ENCODE measurements at regions not wholly inside any gene's neighbourhood (a gene's known extent, or its start where the extent isn't known, plus 50 kb on each side); places are given as distances from the start of the nearest gene placed in this dataset.

DNA sequence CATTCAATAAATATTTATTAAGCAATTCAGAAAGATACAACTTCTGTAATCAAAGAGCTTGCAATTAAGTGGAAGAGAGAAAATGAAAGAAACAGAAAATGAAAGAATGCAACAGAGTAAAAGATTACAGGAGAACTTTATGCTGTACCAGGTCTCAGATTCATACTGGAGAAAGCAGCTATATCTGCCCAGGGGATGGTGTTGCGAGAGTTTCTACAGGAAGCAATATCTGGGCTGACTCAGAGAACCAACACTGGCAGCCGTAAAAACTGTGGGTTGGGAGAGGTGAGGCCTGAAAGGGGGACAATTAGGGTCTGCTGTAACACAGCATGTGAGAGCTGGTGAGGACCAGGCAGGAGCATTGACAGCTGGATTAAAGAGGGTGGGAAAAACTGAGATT, 256.7 kb upstream of the TCF21 start:
- H3K27ac ChIP-seq (ENCODE audit: extremely low read depth, low read depth, low read length), result no peak overlapping the region
- no peaks in the 10 kb centered on the region for H3K79me2 ChIP-seq (ENCODE audit: control insufficient read depth, insufficient read depth, low read length)
- H3K4me2 ChIP-seq (ENCODE audit: insufficient read depth, low read length), result no peak overlapping the region
- H3K9me3 ChIP-seq (replicated peaks; ENCODE audit: control insufficient read depth, insufficient read depth, low read depth, low read length), result no peaks in the 10 kb centered on the region
- TF ChIP-seq ZNF766 (CRISPR knock-in tag; conservative IDR thresholded peaks at IDR 0.05) (no peak), RAD51 (IDR thresholded peaks at IDR 0.05; ENCODE audit: borderline replicate concordance, low read depth) (no peak), SNAPC5 (CRISPR knock-in tag; IDR thresholded peaks at IDR 0.05) (no peak), BRD9 (IDR thresholded peaks at IDR 0.05; ENCODE audit: low read depth, partially characterized antibody) (no peak), ZNF134 (CRISPR knock-in tag; conservative IDR thresholded peaks at IDR 0.05) (no peak), NFRKB (IDR thresholded peaks at IDR 0.05; ENCODE audit: low read depth) (no peak), ZNF253 (CRISPR knock-in tag; conservative IDR thresholded peaks at IDR 0.05) (no peak), HNRNPH1 (optimal IDR thresholded peaks at IDR 0.05; ENCODE audit: low read depth, low read length) (no peak), NFE2 (IDR thresholded peaks at IDR 0.05; ENCODE audit: low read depth) (no peak), ZNF695 (CRISPR knock-in tag; IDR thresholded peaks at IDR 0.05) (no peak)
- TF ChIP-seq, protein P1, sequence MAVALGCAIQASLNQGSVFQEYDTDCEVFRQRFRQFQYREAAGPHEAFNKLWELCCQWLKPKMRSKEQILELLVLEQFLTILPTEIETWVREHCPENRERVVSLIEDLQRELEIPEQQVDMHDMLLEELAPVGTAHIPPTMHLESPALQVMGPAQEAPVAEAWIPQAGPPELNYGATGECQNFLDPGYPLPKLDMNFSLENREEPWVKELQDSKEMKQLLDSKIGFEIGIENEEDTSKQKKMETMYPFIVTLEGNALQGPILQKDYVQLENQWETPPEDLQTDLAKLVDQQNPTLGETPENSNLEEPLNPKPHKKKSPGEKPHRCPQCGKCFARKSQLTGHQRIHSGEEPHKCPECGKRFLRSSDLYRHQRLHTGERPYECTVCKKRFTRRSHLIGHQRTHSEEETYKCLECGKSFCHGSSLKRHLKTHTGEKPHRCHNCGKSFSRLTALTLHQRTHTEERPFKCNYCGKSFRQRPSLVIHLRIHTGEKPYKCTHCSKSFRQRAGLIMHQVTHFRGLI (CRISPR knock-in tag; IDR thresholded peaks at IDR 0.05), result no peak
- no peak for ATAC-seq
- no peaks in the 10 kb centered on the region for H3K9me1 ChIP-seq (ENCODE audit: control insufficient read depth, insufficient read depth, low read length)
- intact Hi-C loops (cut with micrococcal nuclease) (no loop called here), in situ Hi-C loops (cut with MboI) (no loop called here)
- BruUV-seq (replicated peaks), result no TSS peak
- H3K4me3 ChIP-seq, result no peak overlapping the region
- WGBS (ENCODE audit: insufficient coverage, low coverage, missing lambda C conversion rate), result 0% methylated on average over 2 of the region's 2 CpGs
- H4K20me1 ChIP-seq (replicated peaks; ENCODE audit: control insufficient read depth, insufficient read depth, low read length), result no peaks in the 10 kb centered on the region
- H3K9ac ChIP-seq (ENCODE audit: insufficient read depth in 1 of 2, low read depth in 2 of 2, low read length in 2 of 2), result no peak overlapping the region
- H2AFZ ChIP-seq (ENCODE audit: low read depth, low read length), result no peak overlapping the region
- DNase-seq (ENCODE audit: extremely low read depth in 1 of 4, low spot score in 3 of 4), result no peak
- H3K36me3 ChIP-seq (ENCODE audit: control insufficient read depth, insufficient read depth, low read length), result no peaks in the 10 kb centered on the region
- FAIRE-seq, result no peak
- CTCF ChIA-PET (ENCODE audit: low intra/inter-chr PET ratio), result no interaction called here
- no peaks in the 10 kb centered on the region for H3K4me1 ChIP-seq (replicated peaks in 1 of 2; ENCODE audit: control insufficient read depth in 2 of 2, insufficient read depth in 2 of 2, low read length in 2 of 2)
- no peaks in the 10 kb centered on the region for H3K27me3 ChIP-seq (ENCODE audit: control insufficient read depth in 2 of 2, insufficient read depth in 2 of 2, low read length in 2 of 2)
- POLR2A ChIA-PET, result interaction anchor here (0.6 kb wide), 1 partner anchor 17 kb away, joined by 3 read pairs; no protein-coding TSS in a partner anchor

Measured in K562 (cell line).